ENCODE measurements at regions not wholly inside any gene's neighbourhood (a gene's known extent, or its start where the extent isn't known, plus 50 kb on each side); places are given as distances from the start of the nearest gene placed in this dataset.

GRCh38 chr11:110903378-110903777 lies 191.1 kb upstream of the ARHGAP20 start:
- intact Hi-C loops (cut with DNase I) = no loop called here
- WGBS = 93% methylated on average over 3 of the region's 3 CpGs
- Histone ChIP-seq H3K27ac (no peak overlapping the region), H3K9me3 (no peaks in the 10 kb centered on the region), H3K4me3 (no peak overlapping the region), H3K4me1 (replicated peaks) (no peaks in the 10 kb centered on the region), H3K27me3 (replicated peaks; ENCODE audit: insufficient read depth) (no peaks in the 10 kb centered on the region), H3K36me3 (no peaks in the 10 kb centered on the region)
- TF ChIP-seq CTCF (IDR thresholded peaks at IDR 0.05) (no peak), POLR2AphosphoS5 (IDR thresholded peaks at IDR 0.05) (no peak), POLR2A (IDR thresholded peaks at IDR 0.05) (no peak)
- no peak for DNase-seq (ENCODE audit: low spot score)

- Histone ChIP-seq H3K9me3 (no peaks in the 10 kb centered on the region), H3K4me1 (replicated peaks) (no peaks in the 10 kb centered on the region), H3K36me3 (no peaks in the 10 kb centered on the region), H3K4me3 (no peak overlapping the region), H3K27me3 (replicated peaks; ENCODE audit: insufficient read depth) (no peaks in the 10 kb centered on the region), H3K27ac (no peak overlapping the region)
- TF ChIP-seq POLR2A (IDR thresholded peaks at IDR 0.05) (no peak), CTCF (IDR thresholded peaks at IDR 0.05) (no peak), POLR2AphosphoS5 (IDR thresholded peaks at IDR 0.05) (no peak)
- intact Hi-C loops (cut with DNase I) = no loop called here
- DNase-seq (ENCODE audit: low spot score) = no peak
- 54% methylated on average over 3 of the region's 3 CpGs for WGBS
Observed at GRCh38 chr11:110901441-110901840, 189.2 kb upstream of the ARHGAP20 start.

GRCh38 chr11:110900426-110900825 lies 188.2 kb upstream of the ARHGAP20 start:
- H3K36me3 ChIP-seq = no peaks in the 10 kb centered on the region
- no peaks in the 10 kb centered on the region for H3K27me3 ChIP-seq (replicated peaks; ENCODE audit: insufficient read depth)
- 97% methylated on average over 1 of the region's 1 CpG for WGBS
- intact Hi-C loops (cut with DNase I) = no loop called here
- H3K9me3 ChIP-seq = no peaks in the 10 kb centered on the region
- no peaks in the 10 kb centered on the region for H3K4me1 ChIP-seq (replicated peaks)
- H3K27ac ChIP-seq = no peak overlapping the region
- no peak overlapping the region for H3K4me3 ChIP-seq
- TF ChIP-seq CTCF (IDR thresholded peaks at IDR 0.05) (no peak), POLR2A (IDR thresholded peaks at IDR 0.05) (no peak), POLR2AphosphoS5 (IDR thresholded peaks at IDR 0.05) (no peak)
- DNase-seq (ENCODE audit: low spot score) = no peak

- Histone ChIP-seq H3K27ac (no peak overlapping the region), H3K27me3 (replicated peaks; ENCODE audit: insufficient read depth) (no peaks in the 10 kb centered on the region), H3K4me3 (no peak overlapping the region), H3K4me1 (replicated peaks) (no peaks in the 10 kb centered on the region), H3K9me3 (no peaks in the 10 kb centered on the region), H3K36me3 (no peaks in the 10 kb centered on the region)
- 83% methylated on average over 3 of the region's 3 CpGs for WGBS
- TF ChIP-seq POLR2A (IDR thresholded peaks at IDR 0.05) = no peak
- intact Hi-C loops (cut with DNase I) = no loop called here
- DNase-seq (ENCODE audit: low spot score) = no peak
Observed at GRCh38 chr11:110897035-110897434, 184.8 kb upstream of the ARHGAP20 start.

GRCh38 chr11:110896358-110896757 lies 184.1 kb upstream of the ARHGAP20 start:
- Histone ChIP-seq H3K27me3 (replicated peaks; ENCODE audit: insufficient read depth) (no peaks in the 10 kb centered on the region), H3K36me3 (no peaks in the 10 kb centered on the region), H3K4me3 (no peak overlapping the region), H3K9me3 (no peaks in the 10 kb centered on the region), H3K27ac (no peak overlapping the region), H3K4me1 (replicated peaks) (no peaks in the 10 kb centered on the region)
- no peak for DNase-seq (ENCODE audit: low spot score)
- TF ChIP-seq POLR2AphosphoS5 (IDR thresholded peaks at IDR 0.05) = no peak
- TF ChIP-seq CTCF (IDR thresholded peaks at IDR 0.05) = no peak
- no peak for TF ChIP-seq POLR2A (IDR thresholded peaks at IDR 0.05)
- 45% methylated on average over 1 of the region's 1 CpG for WGBS
- intact Hi-C loops (cut with DNase I) = no loop called here
